ENCODE measurements at regions not wholly inside any gene's neighbourhood (a gene's known extent, or its start where the extent isn't known, plus 50 kb on each side); places are given as distances from the start of the nearest gene placed in this dataset.

DNA sequence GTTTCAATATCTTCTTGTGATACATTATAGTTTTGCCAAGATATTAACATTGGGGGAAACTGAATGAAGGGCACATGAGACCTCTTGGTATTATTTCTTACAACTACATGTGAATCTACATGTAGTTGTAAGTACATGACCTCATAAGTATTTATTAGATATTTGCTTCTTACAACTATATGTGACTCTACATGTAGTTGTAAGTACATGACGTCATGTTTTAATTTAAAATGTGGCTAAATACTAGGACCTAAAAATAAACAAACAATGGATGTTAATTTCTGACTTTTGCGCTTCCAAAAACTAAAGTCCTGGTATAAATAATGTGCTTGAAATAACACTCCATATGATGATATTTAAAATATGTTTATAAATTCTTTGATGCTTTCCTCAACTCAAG is 190.2 kb downstream of the CBLL2 start:
- Histone ChIP-seq H3K23ac (ENCODE audit: insufficient read length, low read depth, low read length) (no peak overlapping the region), H3K4me2 (ENCODE audit: insufficient read depth, insufficient read length, low read length) (no peak overlapping the region), H4K5ac (ENCODE audit: insufficient read length, low read depth, low read length) (no peak overlapping the region), H3K4ac (ENCODE audit: low read depth, low read length) (no peak overlapping the region), H3K14ac (ENCODE audit: insufficient read depth, low read length) (no peak overlapping the region), H4K8ac (replicated peaks; ENCODE audit: insufficient read length, low read depth, low read length) (no peak overlapping the region), H4K91ac (ENCODE audit: insufficient read length, low read depth, low read length) (no peak overlapping the region), H3K18ac (ENCODE audit: insufficient read length, low read depth, low read length) (no peak overlapping the region), H3K9me3 (ENCODE audit: control insufficient read depth, low read depth, low read length) (no peaks in the 10 kb centered on the region), H3K27me3 (ENCODE audit: insufficient read depth, low read length) (no peaks in the 10 kb centered on the region), H2AFZ (ENCODE audit: low read length) (no peak overlapping the region), H3K56ac (ENCODE audit: insufficient read length, low read depth, low read length) (no peak overlapping the region), H2BK15ac (ENCODE audit: low read depth, low read length) (no peak overlapping the region), H2BK20ac (ENCODE audit: low read depth, low read length, poor library complexity, severe bottlenecking) (no peak overlapping the region), H2BK5ac (ENCODE audit: insufficient read length, low read length) (no peak overlapping the region), H3K79me1 (ENCODE audit: insufficient read depth, low read depth, low read length, poor library complexity, severe bottlenecking) (no peaks in the 10 kb centered on the region), H3K23me2 (ENCODE audit: insufficient read length, low read depth, low read length, poor library complexity, severe bottlenecking) (no peaks in the 10 kb centered on the region), H3K4me1 (ENCODE audit: insufficient read depth, low read length) (no peaks in the 10 kb centered on the region), H3T11ph (ENCODE audit: low read length) (no peak overlapping the region), H2BK120ac (ENCODE audit: low read depth, low read length, poor library complexity, severe bottlenecking) (no peak overlapping the region), H2AK5ac (ENCODE audit: insufficient read length, low read length) (no peak overlapping the region), H4K20me1 (ENCODE audit: control insufficient read depth, insufficient read depth, insufficient read length) (no peaks in the 10 kb centered on the region), H3K9ac (ENCODE audit: extremely low read depth, insufficient read length, low read length) (no peak overlapping the region), H3K79me2 (ENCODE audit: insufficient read depth, low read length) (no peaks in the 10 kb centered on the region), H3K27ac (ENCODE audit: insufficient read length, low read depth, low read length) (no peak overlapping the region), H2BK12ac (ENCODE audit: insufficient read length, low read depth, low read length) (no peak overlapping the region)
- H3K27ac Mint-ChIP-seq = no peak overlapping the region
- TF ChIP-seq, protein P1, sequence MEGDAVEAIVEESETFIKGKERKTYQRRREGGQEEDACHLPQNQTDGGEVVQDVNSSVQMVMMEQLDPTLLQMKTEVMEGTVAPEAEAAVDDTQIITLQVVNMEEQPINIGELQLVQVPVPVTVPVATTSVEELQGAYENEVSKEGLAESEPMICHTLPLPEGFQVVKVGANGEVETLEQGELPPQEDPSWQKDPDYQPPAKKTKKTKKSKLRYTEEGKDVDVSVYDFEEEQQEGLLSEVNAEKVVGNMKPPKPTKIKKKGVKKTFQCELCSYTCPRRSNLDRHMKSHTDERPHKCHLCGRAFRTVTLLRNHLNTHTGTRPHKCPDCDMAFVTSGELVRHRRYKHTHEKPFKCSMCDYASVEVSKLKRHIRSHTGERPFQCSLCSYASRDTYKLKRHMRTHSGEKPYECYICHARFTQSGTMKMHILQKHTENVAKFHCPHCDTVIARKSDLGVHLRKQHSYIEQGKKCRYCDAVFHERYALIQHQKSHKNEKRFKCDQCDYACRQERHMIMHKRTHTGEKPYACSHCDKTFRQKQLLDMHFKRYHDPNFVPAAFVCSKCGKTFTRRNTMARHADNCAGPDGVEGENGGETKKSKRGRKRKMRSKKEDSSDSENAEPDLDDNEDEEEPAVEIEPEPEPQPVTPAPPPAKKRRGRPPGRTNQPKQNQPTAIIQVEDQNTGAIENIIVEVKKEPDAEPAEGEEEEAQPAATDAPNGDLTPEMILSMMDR (conservative IDR thresholded peaks at IDR 0.05) = no peak
- DNase-seq = no peak
- no peaks in the 10 kb centered on the region for H3K36me3 Mint-ChIP-seq (ENCODE audit: insufficient read depth in 1 of 3, low read depth in 3 of 3)
- no peak overlapping the region for H3K4me3 Mint-ChIP-seq
- WGBS (ENCODE audit: extremely low coverage, insufficient read length, low lambda C conversion rate) = no CpG with 5 or more reads among the region's 2 CpGs
- no peaks in the 10 kb centered on the region for H3K27me3 Mint-ChIP-seq (ENCODE audit: low read depth)
- no peaks in the 10 kb centered on the region for H3K4me1 Mint-ChIP-seq
- H3K9me3 Mint-ChIP-seq = peaks cover 4 to 19% of the 10 kb centered on the region in 2 experiments
